ENCODE measurements at regions not wholly inside any gene's neighbourhood (a gene's known extent, or its start where the extent isn't known, plus 50 kb on each side); places are given as distances from the start of the nearest gene placed in this dataset.

GRCh38 chr5:103476811-103477210, 85.8 kb downstream of the NUDT12 start:
- no peaks in the 10 kb centered on the region for H3K4me1 ChIP-seq (ENCODE audit: control insufficient read depth, insufficient read depth, low read length)
- peaks cover 0 to 3% of the 10 kb centered on the region in 2 donors for H3K27me3 ChIP-seq (ENCODE audit: control insufficient read depth in 1 of 2, insufficient read depth in 2 of 2, low read length in 2 of 2)
- no peak overlapping the region for H3K9ac ChIP-seq (ENCODE audit: low read length in 2 of 2)
- H3K27ac ChIP-seq (ENCODE audit: low read length) = no peak overlapping the region
- H3K36me3 ChIP-seq (ENCODE audit: control insufficient read depth in 2 of 2, insufficient read depth in 2 of 2, low read length in 2 of 2) = no peaks in the 10 kb centered on the region
- no peaks in the 10 kb centered on the region for H3K9me3 ChIP-seq (ENCODE audit: control insufficient read depth in 2 of 2, low read length in 2 of 2)
- no peak overlapping the region for H3K4me3 ChIP-seq (ENCODE audit: low read length in 2 of 2)

- H3K27ac ChIP-seq (ENCODE audit: low read length) = no peak overlapping the region
- H3K27me3 ChIP-seq (ENCODE audit: control insufficient read depth in 1 of 2, insufficient read depth in 2 of 2, low read length in 2 of 2) = no peaks in the 10 kb centered on the region
- no peaks in the 10 kb centered on the region for H3K4me1 ChIP-seq (ENCODE audit: control insufficient read depth, insufficient read depth, low read length)
- no peak overlapping the region for H3K9ac ChIP-seq (ENCODE audit: low read length in 2 of 2)
- H3K9me3 ChIP-seq (ENCODE audit: control insufficient read depth in 2 of 2, low read length in 2 of 2) = no peaks in the 10 kb centered on the region
- H3K4me3 ChIP-seq (ENCODE audit: low read length in 2 of 2) = no peak overlapping the region
- no peaks in the 10 kb centered on the region for H3K36me3 ChIP-seq (ENCODE audit: control insufficient read depth in 2 of 2, insufficient read depth in 2 of 2, low read length in 2 of 2)
Observed at GRCh38 chr5:103475629-103476240, 86.9 kb downstream of the NUDT12 start.

- H3K36me3 ChIP-seq (ENCODE audit: control insufficient read depth in 2 of 2, insufficient read depth in 2 of 2, low read length in 2 of 2) = no peaks in the 10 kb centered on the region
- H3K9ac ChIP-seq (ENCODE audit: low read length in 2 of 2) = no peak overlapping the region
- H3K27me3 ChIP-seq (ENCODE audit: control insufficient read depth in 1 of 2, insufficient read depth in 2 of 2, low read length in 2 of 2) = no peaks in the 10 kb centered on the region
- H3K9me3 ChIP-seq (ENCODE audit: control insufficient read depth in 2 of 2, low read length in 2 of 2) = no peaks in the 10 kb centered on the region
- H3K4me3 ChIP-seq (ENCODE audit: low read length in 2 of 2) = no peak overlapping the region
- no peaks in the 10 kb centered on the region for H3K4me1 ChIP-seq (ENCODE audit: control insufficient read depth, insufficient read depth, low read length)
- no peak overlapping the region for H3K27ac ChIP-seq (ENCODE audit: low read length)
Observed at GRCh38 chr5:103474677-103475076, 87.9 kb downstream of the NUDT12 start.

DNA sequence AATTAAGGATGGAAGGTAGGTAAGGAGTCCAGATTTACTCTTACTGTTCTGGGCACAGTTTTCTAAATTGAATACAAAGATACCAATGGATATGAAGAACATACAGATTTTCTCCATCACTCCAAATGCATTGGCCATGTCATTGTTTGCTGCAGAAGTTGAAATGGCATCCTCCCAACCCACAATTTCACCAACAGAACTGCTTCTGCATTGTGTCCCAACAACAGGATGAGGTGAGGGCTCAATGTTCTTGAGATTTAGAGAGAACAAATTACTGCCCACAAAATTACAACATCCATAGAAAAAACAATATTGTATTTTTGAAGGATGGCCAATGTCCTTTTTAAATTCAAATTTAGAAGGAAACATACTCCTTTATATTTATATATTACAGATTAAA, 88.9 kb downstream of the NUDT12 start:
- Histone ChIP-seq H3K27ac (ENCODE audit: low read length) (no peak overlapping the region), H3K9ac (ENCODE audit: low read length in 2 of 2) (no peak overlapping the region), H3K4me3 (ENCODE audit: low read length in 2 of 2) (no peak overlapping the region), H3K4me1 (ENCODE audit: control insufficient read depth, insufficient read depth, low read length) (no peaks in the 10 kb centered on the region), H3K9me3 (ENCODE audit: control insufficient read depth in 2 of 2, low read length in 2 of 2) (no peaks in the 10 kb centered on the region), H3K36me3 (ENCODE audit: control insufficient read depth in 2 of 2, insufficient read depth in 2 of 2, low read length in 2 of 2) (no peaks in the 10 kb centered on the region), H3K27me3 (ENCODE audit: control insufficient read depth in 1 of 2, insufficient read depth in 2 of 2, low read length in 2 of 2) (no peaks in the 10 kb centered on the region)

- H3K4me1 ChIP-seq (ENCODE audit: control insufficient read depth, insufficient read depth, low read length) = no peaks in the 10 kb centered on the region
- no peak overlapping the region for H3K4me3 ChIP-seq (ENCODE audit: low read length in 2 of 2)
- no peaks in the 10 kb centered on the region for H3K9me3 ChIP-seq (ENCODE audit: control insufficient read depth in 2 of 2, low read length in 2 of 2)
- H3K36me3 ChIP-seq (ENCODE audit: control insufficient read depth in 2 of 2, insufficient read depth in 2 of 2, low read length in 2 of 2) = no peaks in the 10 kb centered on the region
- no peak overlapping the region for H3K27ac ChIP-seq (ENCODE audit: low read length)
- H3K27me3 ChIP-seq (ENCODE audit: control insufficient read depth in 1 of 2, insufficient read depth in 2 of 2, low read length in 2 of 2) = no peaks in the 10 kb centered on the region
- H3K9ac ChIP-seq (ENCODE audit: low read length in 2 of 2) = no peak overlapping the region
Observed at GRCh38 chr5:103472830-103473229, 89.8 kb downstream of the NUDT12 start.

DNA sequence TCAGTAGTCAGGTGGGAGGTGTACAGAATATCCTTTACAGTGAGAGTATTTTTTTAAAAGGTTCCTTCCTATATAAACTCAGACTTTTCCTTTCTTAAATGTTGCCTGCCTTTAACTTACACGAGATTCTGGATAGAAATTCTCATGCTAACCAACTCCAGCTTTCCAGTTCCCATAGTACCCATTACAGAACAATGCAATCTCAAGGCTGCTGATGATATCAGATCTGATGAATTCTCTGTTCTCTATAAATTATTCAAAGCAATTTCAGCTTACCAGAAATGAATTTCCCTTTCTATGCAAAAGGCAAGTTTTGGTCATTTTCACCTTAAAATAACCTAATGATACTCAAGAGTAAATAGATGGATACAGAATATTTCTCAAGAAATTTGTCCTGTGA, 90.3 kb downstream of the NUDT12 start:
- Histone ChIP-seq H3K9me3 (ENCODE audit: control insufficient read depth in 2 of 2, low read length in 2 of 2) (no peaks in the 10 kb centered on the region), H3K36me3 (ENCODE audit: control insufficient read depth in 2 of 2, insufficient read depth in 2 of 2, low read length in 2 of 2) (no peaks in the 10 kb centered on the region), H3K4me1 (ENCODE audit: control insufficient read depth, insufficient read depth, low read length) (no peaks in the 10 kb centered on the region), H3K9ac (ENCODE audit: low read length in 2 of 2) (no peak overlapping the region), H3K27ac (ENCODE audit: low read length) (no peak overlapping the region), H3K4me3 (ENCODE audit: low read length in 2 of 2) (no peak overlapping the region), H3K27me3 (ENCODE audit: control insufficient read depth in 1 of 2, insufficient read depth in 2 of 2, low read length in 2 of 2) (no peaks in the 10 kb centered on the region)

- Histone ChIP-seq H3K9ac (ENCODE audit: low read length in 2 of 2) (no peak overlapping the region), H3K4me3 (ENCODE audit: low read length in 2 of 2) (no peak overlapping the region), H3K27ac (ENCODE audit: low read length) (no peak overlapping the region), H3K36me3 (ENCODE audit: control insufficient read depth in 2 of 2, insufficient read depth in 2 of 2, low read length in 2 of 2) (no peaks in the 10 kb centered on the region), H3K9me3 (ENCODE audit: control insufficient read depth in 2 of 2, low read length in 2 of 2) (no peaks in the 10 kb centered on the region), H3K4me1 (ENCODE audit: control insufficient read depth, insufficient read depth, low read length) (no peaks in the 10 kb centered on the region), H3K27me3 (ENCODE audit: control insufficient read depth in 1 of 2, insufficient read depth in 2 of 2, low read length in 2 of 2) (no peaks in the 10 kb centered on the region)
Observed at GRCh38 chr5:103469288-103470040, 93.1 kb downstream of the NUDT12 start.

GRCh38 chr5:103467831-103468230, 94.8 kb downstream of the NUDT12 start:
- Histone ChIP-seq H3K27ac (ENCODE audit: low read length) (no peak overlapping the region), H3K4me3 (ENCODE audit: low read length in 2 of 2) (no peak overlapping the region), H3K36me3 (ENCODE audit: control insufficient read depth in 2 of 2, insufficient read depth in 2 of 2, low read length in 2 of 2) (no peaks in the 10 kb centered on the region), H3K9ac (ENCODE audit: low read length in 2 of 2) (no peak overlapping the region), H3K9me3 (ENCODE audit: control insufficient read depth in 2 of 2, low read length in 2 of 2) (no peaks in the 10 kb centered on the region), H3K27me3 (ENCODE audit: control insufficient read depth in 1 of 2, insufficient read depth in 2 of 2, low read length in 2 of 2) (no peaks in the 10 kb centered on the region), H3K4me1 (ENCODE audit: control insufficient read depth, insufficient read depth, low read length) (no peaks in the 10 kb centered on the region)

GRCh38 chr5:103466495-103466894, 96.1 kb downstream of the NUDT12 start:
- H3K27ac ChIP-seq (ENCODE audit: low read length) = no peak overlapping the region
- no peaks in the 10 kb centered on the region for H3K27me3 ChIP-seq (ENCODE audit: control insufficient read depth in 1 of 2, insufficient read depth in 2 of 2, low read length in 2 of 2)
- no peak overlapping the region for H3K4me3 ChIP-seq (ENCODE audit: low read length in 2 of 2)
- no peaks in the 10 kb centered on the region for H3K9me3 ChIP-seq (ENCODE audit: control insufficient read depth in 2 of 2, low read length in 2 of 2)
- no peaks in the 10 kb centered on the region for H3K36me3 ChIP-seq (ENCODE audit: control insufficient read depth in 2 of 2, insufficient read depth in 2 of 2, low read length in 2 of 2)
- no peaks in the 10 kb centered on the region for H3K4me1 ChIP-seq (ENCODE audit: control insufficient read depth, insufficient read depth, low read length)
- H3K9ac ChIP-seq (ENCODE audit: low read length in 2 of 2) = no peak overlapping the region

- Histone ChIP-seq H3K4me3 (ENCODE audit: low read length in 2 of 2) (no peak overlapping the region), H3K9me3 (ENCODE audit: control insufficient read depth in 2 of 2, low read length in 2 of 2) (no peaks in the 10 kb centered on the region), H3K9ac (ENCODE audit: low read length in 2 of 2) (no peak overlapping the region), H3K27ac (ENCODE audit: low read length) (no peak overlapping the region), H3K36me3 (ENCODE audit: control insufficient read depth in 2 of 2, insufficient read depth in 2 of 2, low read length in 2 of 2) (no peaks in the 10 kb centered on the region), H3K27me3 (ENCODE audit: control insufficient read depth in 1 of 2, insufficient read depth in 2 of 2, low read length in 2 of 2) (no peaks in the 10 kb centered on the region), H3K4me1 (ENCODE audit: control insufficient read depth, insufficient read depth, low read length) (no peaks in the 10 kb centered on the region)
Observed at GRCh38 chr5:103465891-103466290, 96.7 kb downstream of the NUDT12 start.

GRCh38 chr5:103464835-103465484, 97.6 kb downstream of the NUDT12 start:
- Histone ChIP-seq H3K27me3 (ENCODE audit: control insufficient read depth in 1 of 2, insufficient read depth in 2 of 2, low read length in 2 of 2) (no peaks in the 10 kb centered on the region), H3K27ac (ENCODE audit: low read length) (no peak overlapping the region), H3K4me3 (ENCODE audit: low read length in 2 of 2) (no peak overlapping the region), H3K4me1 (ENCODE audit: control insufficient read depth, insufficient read depth, low read length) (no peaks in the 10 kb centered on the region), H3K36me3 (ENCODE audit: control insufficient read depth in 2 of 2, insufficient read depth in 2 of 2, low read length in 2 of 2) (no peaks in the 10 kb centered on the region), H3K9me3 (ENCODE audit: control insufficient read depth in 2 of 2, low read length in 2 of 2) (no peaks in the 10 kb centered on the region), H3K9ac (ENCODE audit: low read length in 2 of 2) (no peak overlapping the region)
